HG03571 (cell line): ENCODE measurements at regions not wholly inside any gene's neighbourhood (a gene's known extent, or its start where the extent isn't known, plus 50 kb on each side); places are given as distances from the start of the nearest gene placed in this dataset.

Source experiments
- ATAC-seq: cut with Tn5 transposase; IDR thresholded peaks from one replicate; pipeline ENCODE4 v1.9.1; 2021; ENCODE audit not compliant: unreplicated experiment

- ATAC-seq, result no peak
Measured at GRCh38 chr10:21264271-21264670, 261.2 kb downstream of the SKIDA1 start.

- no peak for ATAC-seq
Measured at GRCh38 chr10:21263839-21264238, 261.6 kb downstream of the SKIDA1 start.

GRCh38 chr10:21263263-21263803 lies 262.1 kb downstream of the SKIDA1 start:
- no peak for ATAC-seq

- no peak for ATAC-seq
Measured at GRCh38 chr10:21261842-21262294, 263.6 kb downstream of the SKIDA1 start.

GRCh38 chr10:21260506-21261149 lies 264.9 kb downstream of the SKIDA1 start:
- ATAC-seq, result no peak

GRCh38 chr10:21260066-21260465 lies 265.4 kb downstream of the SKIDA1 start:
- ATAC-seq, result no peak

- no peak for ATAC-seq
Measured at GRCh38 chr10:21257919-21258318, 267.6 kb downstream of the SKIDA1 start.

- ATAC-seq, result no peak
Measured at GRCh38 chr10:21257191-21257590, 268.3 kb downstream of the SKIDA1 start.

GRCh38 chr10:21249435-21249834 lies 276.0 kb downstream of the SKIDA1 start:
- no peak for ATAC-seq

- ATAC-seq, result no peak
Measured at GRCh38 chr10:21247592-21247991, 277.9 kb downstream of the SKIDA1 start.

- ATAC-seq, result no peak
Measured at GRCh38 chr10:21246178-21246577, 279.3 kb downstream of the SKIDA1 start.

GRCh38 chr10:21243748-21244257 lies 281.7 kb downstream of the SKIDA1 start:
- ATAC-seq, result no peak

- ATAC-seq, result no peak
Measured at GRCh38 chr10:21242915-21243314, 282.6 kb downstream of the SKIDA1 start.

GRCh38 chr10:21238717-21239116 lies 286.8 kb downstream of the SKIDA1 start:
- ATAC-seq, result no peak

GRCh38 chr10:21238044-21238443 lies 287.4 kb downstream of the SKIDA1 start:
- ATAC-seq, result no peak

GRCh38 chr10:21234761-21235160 lies 290.7 kb downstream of the SKIDA1 start:
- no peak for ATAC-seq

- no peak for ATAC-seq
Measured at GRCh38 chr10:21230219-21230618, 295.3 kb downstream of the SKIDA1 start.

- ATAC-seq, result no peak
Measured at GRCh38 chr10:21217748-21218367, 307.6 kb downstream of the SKIDA1 start.

GRCh38 chr10:21217107-21217506 lies 308.4 kb downstream of the SKIDA1 start:
- no peak for ATAC-seq

GRCh38 chr10:21214329-21214728 lies 311.2 kb downstream of the SKIDA1 start:
- ATAC-seq, result no peak

- no peak for ATAC-seq
Measured at GRCh38 chr10:21213381-21213780, 312.1 kb downstream of the SKIDA1 start.

- ATAC-seq, result no peak
Measured at GRCh38 chr10:21212912-21213311, 312.6 kb downstream of the SKIDA1 start.
